Progenitor cell of endocrine pancreas (in vitro differentiated cells): ENCODE measurements at regions not wholly inside any gene's neighbourhood (a gene's known extent, or its start where the extent isn't known, plus 50 kb on each side); places are given as distances from the start of the nearest gene placed in this dataset.

Source experiments
- DNase-seq: peaks from one replicate; pipeline ENCODE4 v3.0.0; 2021; ENCODE audit warnings: low spot score; ENCODE audit not compliant: unreplicated experiment
- H3K27ac Mint-ChIP-seq: 2 replicates; pipeline ENCODE4 v1.8.0; 2021; ENCODE audit warnings: mild to moderate bottlenecking, moderate library complexity, mixed read lengths
- H3K27me3 Mint-ChIP-seq: 2 replicates; pipeline ENCODE4 v1.8.0; 2021; ENCODE audit warnings: mixed read lengths
- H3K36me3 Mint-ChIP-seq: 2 replicates; pipeline ENCODE4 v1.8.0; 2022; ENCODE audit warnings: mixed read lengths; ENCODE audit not compliant: insufficient read depth
- H3K4me1 Mint-ChIP-seq: 2 replicates; pipeline ENCODE4 v1.8.0; 2021; ENCODE audit warnings: low read depth, mixed read lengths
- H3K4me3 Mint-ChIP-seq: 2 replicates; pipeline ENCODE4 v1.8.0; 2021; ENCODE audit warnings: low read depth, mild to moderate bottlenecking, moderate library complexity, mixed read lengths
- H3K9me3 Mint-ChIP-seq: 2 replicates; pipeline ENCODE4 v1.8.0; 2021; ENCODE audit warnings: low read depth, mixed read lengths
- TF ChIP-seq, protein P1 (sequence below): fragments of 200-600 bp; sonication (generic); IDR thresholded peaks from one replicate; pipeline ENCODE4 v1.5.0; 2021; ENCODE audit warnings: antibody characterized with exemption, mild to moderate bottlenecking; ENCODE audit not compliant: unreplicated experiment

DNA sequence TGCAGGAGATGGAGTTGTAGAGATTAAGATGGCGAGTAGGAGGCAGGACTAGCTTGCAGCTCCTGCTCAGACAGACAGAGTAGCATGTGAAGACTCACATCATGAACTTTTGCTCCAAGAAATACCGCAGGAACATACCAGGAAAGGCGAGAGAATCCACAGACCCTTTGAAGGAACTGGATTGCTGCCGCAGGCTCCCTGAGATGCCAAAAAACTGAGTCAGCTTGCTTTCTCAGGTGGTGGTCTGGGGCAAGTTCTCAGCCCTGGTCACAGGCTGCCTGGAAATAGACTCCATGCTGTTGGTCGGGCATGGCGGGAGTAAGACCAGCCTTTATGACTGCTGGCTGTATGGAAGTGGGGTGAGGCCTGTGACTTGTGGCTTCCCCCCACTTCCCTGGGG lies 163.6 kb upstream of the NAV3 start:
- H3K9me3 Mint-ChIP-seq: peaks cover 14% of the 10 kb centered on the region
- H3K27ac Mint-ChIP-seq: no peak overlapping the region
- TF ChIP-seq, protein P1, sequence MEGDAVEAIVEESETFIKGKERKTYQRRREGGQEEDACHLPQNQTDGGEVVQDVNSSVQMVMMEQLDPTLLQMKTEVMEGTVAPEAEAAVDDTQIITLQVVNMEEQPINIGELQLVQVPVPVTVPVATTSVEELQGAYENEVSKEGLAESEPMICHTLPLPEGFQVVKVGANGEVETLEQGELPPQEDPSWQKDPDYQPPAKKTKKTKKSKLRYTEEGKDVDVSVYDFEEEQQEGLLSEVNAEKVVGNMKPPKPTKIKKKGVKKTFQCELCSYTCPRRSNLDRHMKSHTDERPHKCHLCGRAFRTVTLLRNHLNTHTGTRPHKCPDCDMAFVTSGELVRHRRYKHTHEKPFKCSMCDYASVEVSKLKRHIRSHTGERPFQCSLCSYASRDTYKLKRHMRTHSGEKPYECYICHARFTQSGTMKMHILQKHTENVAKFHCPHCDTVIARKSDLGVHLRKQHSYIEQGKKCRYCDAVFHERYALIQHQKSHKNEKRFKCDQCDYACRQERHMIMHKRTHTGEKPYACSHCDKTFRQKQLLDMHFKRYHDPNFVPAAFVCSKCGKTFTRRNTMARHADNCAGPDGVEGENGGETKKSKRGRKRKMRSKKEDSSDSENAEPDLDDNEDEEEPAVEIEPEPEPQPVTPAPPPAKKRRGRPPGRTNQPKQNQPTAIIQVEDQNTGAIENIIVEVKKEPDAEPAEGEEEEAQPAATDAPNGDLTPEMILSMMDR: no peak
- H3K27me3 Mint-ChIP-seq: no peaks in the 10 kb centered on the region
- H3K4me1 Mint-ChIP-seq: no peaks in the 10 kb centered on the region
- H3K36me3 Mint-ChIP-seq: no peaks in the 10 kb centered on the region
- H3K4me3 Mint-ChIP-seq: no peak overlapping the region
- no peak for DNase-seq

DNA sequence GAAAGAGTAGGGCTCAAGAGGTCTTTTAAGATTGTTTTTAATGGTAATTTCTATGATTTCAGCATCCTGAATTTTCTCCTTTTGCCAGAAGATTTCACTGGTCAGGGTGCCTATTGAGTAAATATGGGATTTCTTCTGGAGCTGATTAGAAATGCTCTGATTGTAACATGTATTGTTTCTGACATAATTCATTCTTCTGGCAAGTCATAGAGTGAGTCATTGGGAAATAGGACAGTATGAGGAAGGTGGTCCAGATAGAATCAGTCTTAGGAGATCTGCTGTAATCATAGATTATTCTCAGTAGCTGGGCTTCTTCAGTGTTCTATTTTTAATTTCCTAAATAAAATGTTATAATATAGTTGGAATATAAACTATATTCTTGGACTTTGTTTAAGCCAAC lies 182.0 kb upstream of the NAV3 start:
- Mint-ChIP-seq H3K9me3 (peaks cover under 1% of the 10 kb centered on the region), H3K4me3 (no peak overlapping the region), H3K4me1 (no peaks in the 10 kb centered on the region), H3K36me3 (peaks cover under 1% of the 10 kb centered on the region), H3K27ac (no peak overlapping the region), H3K27me3 (no peaks in the 10 kb centered on the region)
- DNase-seq: no peak
- TF ChIP-seq, protein P1: no peak

DNA sequence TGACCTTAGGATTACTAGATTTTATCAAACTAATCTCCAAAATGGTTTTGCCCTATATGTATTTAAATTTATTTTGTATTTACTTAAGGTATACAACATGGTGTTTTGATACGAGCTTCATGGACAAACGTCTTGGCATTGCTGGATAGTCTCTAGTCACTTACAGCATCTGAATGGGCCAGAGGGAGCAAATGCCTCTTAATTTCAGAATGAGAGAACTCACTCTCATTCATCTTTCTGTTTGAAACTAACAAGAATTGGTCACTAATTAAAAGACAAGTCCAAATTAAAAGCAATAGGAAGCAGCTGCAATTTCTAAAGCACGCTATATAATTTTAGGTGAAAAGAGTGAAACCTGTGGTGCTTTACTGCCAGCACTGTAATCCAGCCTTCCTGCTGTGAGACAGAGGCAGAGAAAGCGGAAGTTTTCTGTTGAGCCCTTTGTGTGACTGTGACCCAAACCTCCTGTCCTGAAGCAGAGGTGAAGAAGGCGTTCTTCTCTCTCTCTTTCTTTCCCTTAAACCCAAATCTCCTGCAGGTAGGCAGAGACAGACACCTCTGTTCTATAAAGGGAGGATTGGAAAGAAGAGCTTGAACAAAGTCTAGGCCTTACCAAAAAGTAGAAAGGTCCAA lies 184.6 kb upstream of the NAV3 start:
- Mint-ChIP-seq H3K9me3 (no peaks in the 10 kb centered on the region), H3K27ac (no peak overlapping the region), H3K4me1 (no peaks in the 10 kb centered on the region), H3K4me3 (no peak overlapping the region), H3K36me3 (no peaks in the 10 kb centered on the region), H3K27me3 (no peaks in the 10 kb centered on the region)
- DNase-seq: no peak
- TF ChIP-seq, protein P1: no peak

DNA sequence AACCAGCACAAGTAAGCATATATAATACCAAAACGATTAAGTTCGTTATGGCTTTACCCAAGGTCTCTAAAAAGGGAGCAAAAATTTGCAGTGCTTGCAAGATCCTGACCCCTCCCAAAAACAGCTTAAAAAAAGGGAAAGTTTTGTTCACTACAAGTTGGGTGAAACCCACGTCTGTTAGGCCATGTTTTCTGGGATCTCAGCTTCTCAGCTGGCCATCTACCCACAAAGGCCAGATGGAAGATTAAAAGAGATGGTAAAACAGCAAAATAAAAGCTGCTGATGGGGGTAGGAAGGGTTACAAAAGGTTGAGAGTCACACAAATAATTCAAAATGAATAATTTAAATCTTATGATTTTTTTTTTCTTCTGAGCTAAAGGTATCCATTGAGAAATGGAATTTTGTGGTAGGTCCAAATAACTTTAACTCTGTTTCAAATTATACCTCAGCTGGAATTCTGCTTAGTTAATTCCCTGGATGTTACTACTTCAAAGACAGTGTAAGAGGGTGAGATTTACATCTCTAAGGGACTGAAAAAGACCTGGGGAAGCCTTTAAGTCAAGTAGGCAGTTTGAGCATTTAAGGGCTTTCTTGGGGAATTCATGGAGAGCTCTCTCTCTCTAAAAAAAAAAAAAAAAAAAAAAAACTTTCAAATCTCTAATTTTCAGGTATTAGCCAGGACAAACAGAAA lies 185.6 kb upstream of the NAV3 start:
- Mint-ChIP-seq H3K36me3 (no peaks in the 10 kb centered on the region), H3K27ac (no peak overlapping the region), H3K4me3 (no peak overlapping the region), H3K4me1 (no peaks in the 10 kb centered on the region), H3K9me3 (no peaks in the 10 kb centered on the region), H3K27me3 (no peaks in the 10 kb centered on the region)
- DNase-seq: no peak
- TF ChIP-seq, protein P1: no peak

DNA sequence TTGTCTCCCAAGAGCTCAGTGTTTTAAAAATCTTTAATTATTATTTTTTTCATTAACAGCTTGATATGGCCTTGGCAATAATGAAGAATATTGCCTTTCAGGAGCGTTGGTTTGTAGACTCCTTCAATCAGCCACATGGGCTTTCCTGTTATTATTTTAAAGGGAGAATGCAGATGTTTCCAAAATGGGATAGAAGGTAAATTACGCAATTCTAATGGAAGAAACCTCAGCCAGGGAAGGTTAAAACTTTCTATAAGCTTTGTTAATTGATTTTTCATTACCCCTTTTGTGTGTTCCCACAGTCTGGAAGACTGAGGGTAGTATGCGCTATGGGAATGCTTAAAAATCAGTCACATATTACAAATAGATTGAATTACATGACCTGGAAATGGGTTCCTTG lies 188.4 kb upstream of the NAV3 start:
- TF ChIP-seq, protein P1: no peak
- H3K27me3 Mint-ChIP-seq: no peaks in the 10 kb centered on the region
- no peaks in the 10 kb centered on the region for H3K36me3 Mint-ChIP-seq
- no peaks in the 10 kb centered on the region for H3K4me1 Mint-ChIP-seq
- H3K27ac Mint-ChIP-seq: no peak overlapping the region
- no peaks in the 10 kb centered on the region for H3K9me3 Mint-ChIP-seq
- H3K4me3 Mint-ChIP-seq: no peak overlapping the region
- DNase-seq: no peak
